Stimulated activated CD4-positive, alpha-beta T cell treated with anti-CD3 and anti-CD28 coated beads, Interleukin-15, amount 100 ng/mL, for 1 hour (primary cell): ENCODE measurements at regions not wholly inside any gene's neighbourhood (a gene's known extent, or its start where the extent isn't known, plus 50 kb on each side); places are given as distances from the start of the nearest gene placed in this dataset.

Source experiments
- DNase-seq, 2 donors: peaks; one replicate each; pipeline ENCODE4 v3.0.0-alpha.2; 2020; ENCODE audit warnings: low read depth in 1 of 2, low spot score in 1 of 2

GRCh38 chr16:86375851-86376250 lies 134.5 kb upstream of the FOXF1 start:
- DNase-seq = no peak

DNA sequence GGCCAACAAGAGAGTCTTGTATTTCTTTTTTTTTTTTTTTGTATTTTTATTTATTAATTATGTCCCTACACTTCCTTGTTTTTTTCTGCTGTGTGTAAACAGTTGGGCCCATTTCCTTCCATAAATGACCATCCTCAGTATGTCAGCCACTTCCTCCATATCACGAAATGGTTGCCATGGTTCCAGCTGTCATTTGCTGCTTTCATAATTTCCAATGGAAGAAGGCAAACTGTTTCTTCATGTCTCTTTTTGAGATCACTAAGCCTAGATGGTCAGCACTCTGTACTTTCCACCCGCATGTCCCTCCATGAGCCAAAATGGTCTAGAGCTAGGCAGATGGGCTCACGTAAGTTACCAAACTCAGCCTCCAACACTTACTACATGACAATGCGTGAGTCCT lies 133.5 kb upstream of the FOXF1 start:
- no peak for DNase-seq

DNA sequence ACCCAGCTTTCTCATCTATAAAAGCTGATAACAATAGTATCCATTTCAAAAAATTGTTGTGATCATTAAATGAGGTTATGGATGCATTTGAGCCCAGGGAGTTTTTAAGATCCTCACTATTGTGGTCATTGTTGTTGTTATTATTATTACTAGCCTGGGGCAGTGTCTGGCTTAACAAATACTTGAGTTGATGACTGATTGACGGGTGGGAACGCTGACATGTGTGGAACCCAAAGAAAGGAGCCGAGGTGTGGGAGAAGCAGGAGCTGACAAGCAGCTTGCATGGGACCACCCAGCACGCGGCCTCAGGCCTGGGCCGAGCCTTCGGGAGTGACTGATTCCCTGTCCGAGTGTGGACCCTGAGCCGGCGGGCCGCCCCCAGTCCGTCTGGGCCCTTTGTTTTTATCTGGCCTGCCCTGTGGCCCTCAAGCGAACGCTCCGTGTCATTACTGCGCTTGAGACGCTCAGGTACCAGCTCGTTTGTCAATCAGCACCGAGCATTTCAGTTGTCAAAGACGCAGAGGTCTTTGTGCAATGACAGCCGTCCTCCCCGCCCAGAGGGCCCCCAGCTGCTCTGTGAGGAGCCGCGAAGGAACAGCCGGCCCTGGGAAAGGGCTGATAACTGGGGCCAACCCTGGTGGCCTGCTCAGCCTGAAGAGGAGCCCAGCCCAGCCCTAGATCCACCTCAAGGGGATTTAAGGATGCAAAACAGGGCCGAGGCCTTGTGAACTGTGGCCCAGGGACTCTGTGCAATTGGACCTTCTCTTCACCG lies 132.9 kb upstream of the FOXF1 start:
- DNase-seq = no peak

DNA sequence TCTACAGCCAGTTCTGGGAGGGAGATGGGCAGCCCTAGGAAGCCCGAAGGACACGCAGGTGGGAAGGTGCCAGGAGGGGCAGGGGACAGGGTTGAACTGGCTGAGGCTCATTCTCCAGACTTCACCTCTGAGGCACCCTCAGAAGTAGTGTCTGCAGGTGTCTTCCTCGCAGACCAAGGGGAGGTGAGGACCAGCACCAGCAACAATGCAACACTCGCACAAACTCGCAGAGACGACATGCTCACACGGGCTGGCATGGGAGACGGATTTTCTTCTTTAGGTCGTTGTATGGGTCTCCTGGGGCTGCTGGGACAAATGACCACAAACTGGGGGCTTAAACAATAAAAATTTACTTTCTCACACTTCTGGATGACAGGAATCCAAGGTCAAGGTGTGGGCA lies 132.2 kb upstream of the FOXF1 start:
- DNase-seq = no peak

DNA sequence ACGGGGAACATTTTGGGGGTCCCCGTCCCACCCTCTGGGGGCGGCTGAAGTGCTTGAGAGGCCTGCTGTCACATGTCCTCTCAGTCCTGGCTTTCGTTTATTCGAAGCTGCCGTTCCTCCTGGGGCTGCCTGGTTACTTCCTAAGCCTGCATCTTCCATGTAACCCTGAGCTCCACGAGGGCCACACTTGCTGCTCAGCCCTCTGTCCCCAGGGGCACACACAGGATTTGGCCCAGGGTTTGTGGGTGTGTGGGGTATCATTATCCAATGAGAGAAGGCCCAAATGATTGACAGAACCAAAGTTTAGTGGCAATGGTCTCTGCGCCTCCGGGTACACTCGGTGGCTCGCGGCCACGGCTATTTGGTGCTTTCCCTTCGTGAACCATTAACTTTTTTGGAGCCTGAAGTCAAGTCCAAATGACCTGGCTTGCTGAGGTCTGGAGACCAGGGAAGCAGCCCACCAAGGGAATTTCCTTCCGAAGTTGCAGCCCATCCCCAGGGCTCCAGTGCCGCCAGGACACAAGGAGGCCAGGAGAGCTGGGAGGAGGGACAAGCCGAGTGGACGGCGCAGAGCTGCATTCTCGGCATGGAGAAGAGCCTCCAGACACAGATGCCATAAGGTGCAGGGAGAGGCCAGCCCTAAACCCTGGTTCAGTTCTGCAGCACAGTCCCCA lies 131.4 kb upstream of the FOXF1 start:
- no peak for DNase-seq

DNA sequence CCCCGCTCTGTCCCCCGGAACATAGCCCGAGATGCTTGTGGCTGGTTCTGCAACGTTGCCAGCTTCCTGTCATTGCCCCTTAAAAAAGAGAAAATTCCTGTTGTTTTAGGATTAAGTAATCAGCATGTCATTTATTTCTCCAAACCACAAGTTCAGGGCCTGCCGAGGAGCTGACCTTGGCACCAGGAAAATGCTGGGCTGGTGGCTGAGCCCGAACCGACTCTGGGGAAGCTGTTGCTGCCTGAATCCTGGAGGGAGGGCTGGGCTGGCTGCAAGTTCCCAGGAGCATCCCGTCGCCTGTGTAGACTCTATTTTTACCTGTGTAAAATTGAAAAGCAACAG lies 130.9 kb upstream of the FOXF1 start:
- no peak for DNase-seq

DNA sequence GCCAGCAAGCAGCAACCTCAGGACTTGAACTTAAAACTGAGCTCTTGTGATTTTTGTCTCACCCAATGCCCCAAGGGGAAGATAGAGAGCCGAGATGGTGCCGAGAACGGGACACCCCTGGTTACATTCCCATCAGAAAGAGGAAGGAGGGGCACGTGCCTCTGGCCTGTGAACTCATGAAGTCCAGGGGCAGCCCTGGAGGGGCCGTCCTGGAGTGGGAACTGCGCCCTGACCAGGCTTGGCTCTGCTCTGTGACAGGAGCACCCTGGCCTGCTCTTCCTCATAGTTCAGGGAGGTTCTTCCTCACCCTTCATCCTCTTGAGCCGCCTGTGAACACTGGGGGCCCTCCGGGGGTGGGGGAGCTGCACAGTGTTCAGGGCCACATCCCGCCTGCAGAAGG lies 130.3 kb upstream of the FOXF1 start:
- DNase-seq = no peak

DNA sequence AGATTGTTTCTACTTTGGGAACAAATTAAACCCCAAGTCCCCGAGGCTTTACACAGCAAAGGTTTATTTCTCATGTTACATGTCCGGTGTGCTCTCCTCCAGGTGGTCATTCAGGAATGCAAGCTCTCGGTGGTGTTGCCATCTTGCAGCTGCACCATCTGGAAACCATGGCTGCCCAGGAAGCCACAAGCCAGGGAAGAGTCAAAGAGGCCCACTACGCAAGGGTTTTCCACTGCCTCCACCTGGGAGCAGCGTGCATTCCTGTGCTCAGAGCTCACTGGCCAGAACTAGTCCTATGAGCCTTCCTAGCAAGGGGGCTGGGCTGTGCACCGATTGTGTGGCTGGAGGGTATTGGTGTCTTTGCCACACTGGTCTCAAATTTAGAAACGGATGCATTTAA lies 128.8 kb upstream of the FOXF1 start:
- DNase-seq = no peak

DNA sequence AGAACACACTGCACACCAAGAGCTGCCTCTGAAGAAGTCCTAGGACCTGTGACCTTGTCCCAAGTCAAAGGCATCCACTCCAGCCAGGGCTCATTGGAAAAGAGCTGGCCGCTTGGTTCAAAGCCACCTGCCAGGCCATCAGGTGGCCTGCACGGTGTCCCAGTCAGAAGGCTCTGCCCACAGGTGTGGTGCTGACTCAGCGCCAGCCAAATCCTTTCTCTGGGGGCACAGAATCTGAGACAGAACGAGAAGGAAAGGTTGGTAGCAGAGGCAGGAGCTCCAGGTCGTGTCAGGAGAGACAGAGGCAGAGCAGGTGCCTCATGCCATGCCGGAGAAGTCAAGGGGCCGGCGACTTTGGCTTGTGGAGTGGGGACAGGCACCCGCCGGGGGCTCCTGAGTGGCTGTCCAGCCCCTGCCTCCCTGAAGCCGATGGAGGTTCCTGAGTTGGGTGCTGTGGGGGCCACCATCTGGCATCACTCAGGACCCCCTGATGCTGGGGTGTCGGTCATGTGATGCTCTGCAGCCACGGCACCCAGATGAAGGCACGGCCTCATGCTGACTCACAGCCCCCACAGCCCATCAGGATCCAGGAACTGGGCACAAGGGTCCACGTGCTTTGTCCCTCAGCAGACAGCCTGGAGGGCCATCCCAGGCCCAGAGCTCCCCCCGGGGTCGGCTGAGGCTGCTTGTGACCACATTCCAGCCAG lies 128.1 kb upstream of the FOXF1 start:
- DNase-seq = no peak

DNA sequence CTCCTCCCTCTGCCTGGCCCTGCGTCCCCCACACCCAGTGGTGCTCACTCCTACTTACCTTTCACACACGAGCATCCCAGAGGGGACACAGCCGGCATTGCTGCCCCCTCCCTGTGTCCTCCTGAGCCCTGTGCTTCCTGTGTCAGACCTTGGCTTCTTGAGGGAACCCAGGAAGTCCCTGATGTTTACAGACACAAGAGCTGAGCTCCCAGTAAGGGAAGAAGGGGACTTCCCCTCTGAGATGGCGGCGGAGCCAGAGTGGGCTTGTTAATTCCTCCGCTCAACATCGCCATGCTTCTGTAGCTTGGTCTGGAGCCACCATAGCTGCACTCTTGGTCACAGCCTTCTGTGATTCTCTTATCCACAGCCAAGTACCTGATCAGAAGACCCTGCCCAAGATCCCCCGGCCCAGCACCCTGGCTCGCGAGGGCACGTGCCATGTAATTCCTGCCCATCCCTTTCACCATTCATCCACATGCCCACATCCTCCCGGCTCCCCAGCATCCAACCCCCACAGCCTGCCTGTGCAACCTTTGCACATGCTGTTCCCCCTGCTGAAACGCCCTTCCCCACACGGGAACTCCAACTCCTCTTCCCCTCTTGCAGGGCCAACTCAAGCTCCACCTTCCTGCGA lies 127.4 kb upstream of the FOXF1 start:
- no peak for DNase-seq

GRCh38 chr16:86383488-86384262 lies 126.7 kb upstream of the FOXF1 start:
- DNase-seq = no peak

DNA sequence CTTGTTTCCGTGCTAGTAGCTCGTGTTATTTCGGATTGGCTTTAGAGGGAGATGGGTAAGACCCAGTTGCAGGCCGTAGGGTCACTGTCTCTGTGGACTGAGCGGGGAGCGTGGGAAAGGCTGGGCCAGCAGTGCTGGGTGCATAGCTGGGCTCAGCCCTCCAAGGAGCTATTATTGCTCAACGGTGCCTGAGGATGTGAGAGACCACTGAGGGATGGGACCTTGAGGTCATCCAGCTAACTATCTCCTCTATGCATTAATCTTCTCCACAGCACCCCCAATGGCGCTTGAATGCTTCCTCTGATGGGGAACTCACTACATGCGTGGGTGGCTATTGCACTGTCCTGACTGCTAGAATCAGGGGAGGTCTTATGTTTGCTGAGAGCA lies 126.1 kb upstream of the FOXF1 start:
- no peak for DNase-seq

GRCh38 chr16:86384980-86385379 lies 125.3 kb upstream of the FOXF1 start:
- DNase-seq = no peak

DNA sequence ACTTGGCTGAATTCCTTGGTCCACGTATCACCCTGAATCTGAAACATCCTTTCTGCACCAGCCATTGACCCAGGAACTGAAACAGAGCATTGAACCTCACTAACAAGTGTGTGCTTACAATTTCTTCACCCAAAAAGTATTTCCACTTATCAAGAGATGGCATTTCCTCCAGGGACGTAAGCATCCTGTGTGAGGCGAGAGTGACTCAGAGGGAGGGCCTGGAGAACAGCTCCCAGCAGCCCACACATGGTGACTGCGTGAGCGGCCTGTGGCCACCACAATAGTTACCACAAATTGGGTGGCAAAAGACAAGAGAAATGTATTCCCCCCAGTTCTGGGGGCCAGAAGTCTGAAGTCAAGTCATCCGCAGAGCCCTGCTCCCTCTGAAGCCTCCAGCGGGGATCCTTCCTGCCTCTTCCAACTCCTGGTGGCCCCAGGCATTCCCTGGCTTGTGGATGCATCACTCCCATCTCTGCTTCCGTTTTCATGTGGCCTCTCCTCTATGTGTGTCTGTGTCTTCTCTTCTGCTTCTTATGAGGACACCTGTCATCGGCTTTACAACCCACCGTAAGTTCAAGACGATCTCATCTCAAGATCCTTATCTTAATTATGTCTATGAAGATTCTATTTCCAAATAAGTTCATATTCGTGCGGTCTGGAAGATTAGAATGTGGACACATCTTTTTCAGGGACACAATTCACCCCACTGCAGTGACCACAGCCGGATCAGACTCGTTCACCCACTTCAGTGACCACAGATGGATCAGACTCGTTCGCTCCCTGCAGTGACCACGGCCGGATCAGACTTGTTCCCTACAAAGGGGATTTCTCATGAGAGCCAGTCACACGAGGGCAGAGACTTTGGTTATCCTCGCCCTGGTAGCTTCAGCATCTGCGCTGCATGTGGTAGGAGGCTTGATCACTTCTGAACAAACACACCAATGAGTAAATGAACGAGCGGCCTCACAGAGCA lies 122.6 kb upstream of the FOXF1 start:
- no peak for DNase-seq

DNA sequence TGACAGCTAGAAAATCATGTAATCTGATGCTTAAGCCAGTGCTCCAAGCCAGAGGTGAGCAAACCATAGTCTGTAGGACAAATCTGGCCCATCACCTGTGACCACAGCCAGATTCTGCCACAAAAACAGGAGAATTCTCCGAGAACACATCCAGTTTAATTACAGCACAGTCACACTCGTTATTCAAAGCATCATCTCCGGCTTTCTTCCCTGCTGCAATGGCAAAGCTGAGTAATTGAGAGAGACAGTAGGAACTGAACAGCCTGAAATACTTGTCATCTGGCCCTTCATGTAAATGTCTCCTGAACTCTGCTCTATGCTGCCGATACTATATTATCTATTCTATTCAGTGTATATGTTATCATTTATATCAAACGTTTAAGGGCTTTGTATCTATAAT lies 121.4 kb upstream of the FOXF1 start:
- no peak for DNase-seq

DNA sequence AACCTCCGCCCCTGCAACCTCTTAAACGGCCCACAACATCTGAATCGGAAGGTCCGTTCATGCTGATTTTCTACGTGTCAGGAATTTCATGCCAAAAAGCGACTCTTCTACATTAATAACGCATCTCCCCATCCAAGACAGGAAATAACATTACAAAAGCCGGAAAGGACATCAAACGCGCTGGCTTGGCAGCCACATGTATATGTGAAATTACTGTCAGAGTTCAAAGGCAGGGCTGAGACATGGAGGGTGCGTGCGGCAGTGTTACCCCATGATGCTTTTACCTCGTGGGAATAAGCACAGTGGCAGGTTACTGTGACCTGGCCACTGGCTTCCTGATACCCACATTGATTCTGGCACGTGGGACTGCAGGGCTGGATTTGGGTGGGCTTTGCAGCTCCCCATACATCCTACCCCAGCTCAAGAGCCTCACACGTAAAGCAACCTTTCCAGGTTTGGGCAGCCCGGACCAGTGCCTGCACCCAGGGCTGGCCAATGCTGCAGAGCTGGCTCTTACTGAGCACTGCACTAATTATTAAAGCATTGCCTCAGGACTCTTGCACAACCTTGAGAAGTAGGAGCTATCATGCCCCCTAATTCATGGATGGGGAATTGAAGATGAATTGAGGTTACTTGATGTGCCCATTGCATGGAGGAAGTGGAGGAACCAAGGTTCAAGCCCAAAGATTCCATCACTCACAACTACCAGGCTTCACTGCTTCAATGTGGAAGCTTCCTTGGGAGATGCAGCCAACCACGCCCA lies 120.6 kb upstream of the FOXF1 start:
- DNase-seq = no peak

DNA sequence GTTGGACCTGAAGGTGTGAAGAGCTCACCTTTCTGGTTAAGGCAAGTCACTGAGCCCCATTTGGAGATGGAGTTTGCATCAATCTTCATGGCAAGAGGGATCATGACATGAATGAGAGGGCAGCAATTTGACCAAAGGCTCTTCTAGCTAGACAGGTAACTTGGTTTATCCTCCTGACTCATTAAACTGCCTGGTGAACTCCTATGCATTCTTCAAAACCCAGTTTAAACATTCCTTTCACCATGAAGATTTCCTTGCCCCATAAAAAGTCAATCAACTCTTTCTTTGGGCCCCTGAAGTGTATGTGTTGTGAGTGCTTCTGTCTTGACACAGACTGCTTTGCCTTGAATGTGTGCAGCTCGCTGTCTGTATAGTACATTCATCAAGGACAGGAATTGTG lies 120.0 kb upstream of the FOXF1 start:
- DNase-seq = no peak

DNA sequence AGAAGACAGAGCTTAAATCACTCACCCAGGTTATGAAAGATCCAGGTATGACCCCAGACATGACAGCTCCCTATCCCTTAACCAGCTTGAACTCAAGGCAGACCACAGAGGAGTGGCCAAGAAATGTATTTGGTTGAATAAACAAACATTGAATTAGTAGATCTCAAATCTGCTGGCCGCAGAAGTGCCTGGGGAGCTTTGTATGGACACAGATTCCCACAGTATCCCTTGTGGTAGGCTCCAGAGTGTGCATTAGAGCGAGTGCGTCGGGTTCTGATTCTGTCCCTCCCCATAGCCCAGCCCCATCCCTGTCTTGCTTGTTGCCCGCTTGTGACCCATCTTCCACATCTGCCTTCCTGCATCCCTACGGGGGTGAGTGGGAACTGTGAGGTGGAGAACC lies 118.8 kb upstream of the FOXF1 start:
- no peak for DNase-seq

GRCh38 chr16:86391984-86392383 lies 118.3 kb upstream of the FOXF1 start:
- no peak for DNase-seq
